Left ventricle myocardium inferior (tissue), 1 donor: ENCODE measurements at regions not wholly inside any gene's neighbourhood (a gene's known extent, or its start where the extent isn't known, plus 50 kb on each side); places are given as distances from the start of the nearest gene placed in this dataset.
"Not testable (repeated sequence)": the region's sequence is repeated elsewhere in the genome, so short reads cannot be mapped to it uniquely, and the experiment has no call there.

Source experiments
- DNase-seq: peaks from one replicate; pipeline ENCODE4 v3.0.0-alpha.2; 2020
- H3K27ac ChIP-seq: fragments of 200-600 bp; replicated peaks from 2 replicates; pipeline ENCODE4 v1.8.0; 2021
- H3K27me3 ChIP-seq: fragments of 200-600 bp; 2 replicates; pipeline ENCODE4 v1.8.0; 2021; ENCODE audit warnings: low read depth
- H3K36me3 ChIP-seq: fragments of 200-600 bp; 2 replicates; pipeline ENCODE4 v1.8.0; 2021
- H3K4me1 ChIP-seq: fragments of 200-600 bp; 2 replicates; pipeline ENCODE4 v1.8.0; 2021
- H3K4me3 ChIP-seq: fragments of 200-600 bp; 2 replicates; pipeline ENCODE4 v1.8.0; 2021; ENCODE audit warnings: mild to moderate bottlenecking, moderate library complexity
- H3K9me3 ChIP-seq: fragments of 200-600 bp; replicated peaks from 2 replicates; pipeline ENCODE4 v1.8.0; 2021
- intact Hi-C: fragments of 100-400 bp; cut with micrococcal nuclease; formaldehyde crosslinking; loops from one replicate; pipeline ENCODE4 v1.11.0; 2022
- TF ChIP-seq, protein P1 (sequence below): fragments of 200-600 bp; IDR thresholded peaks from 2 replicates; pipeline ENCODE4 v1.8.0; 2021; ENCODE audit warnings: antibody characterized with exemption, mild to moderate bottlenecking, borderline replicate concordance
- donor health status: DM: no; HTN: yes; CAD: no; lungs with severe emphysema.

GRCh38 chr2:144983107-144983506 is 463.2 kb upstream of the ZEB2 start:
- H3K27ac ChIP-seq: no peak overlapping the region
- no peak overlapping the region for H3K4me3 ChIP-seq
- H3K36me3 ChIP-seq: no peaks in the 10 kb centered on the region
- no peaks in the 10 kb centered on the region for H3K27me3 ChIP-seq
- TF ChIP-seq, protein P1, sequence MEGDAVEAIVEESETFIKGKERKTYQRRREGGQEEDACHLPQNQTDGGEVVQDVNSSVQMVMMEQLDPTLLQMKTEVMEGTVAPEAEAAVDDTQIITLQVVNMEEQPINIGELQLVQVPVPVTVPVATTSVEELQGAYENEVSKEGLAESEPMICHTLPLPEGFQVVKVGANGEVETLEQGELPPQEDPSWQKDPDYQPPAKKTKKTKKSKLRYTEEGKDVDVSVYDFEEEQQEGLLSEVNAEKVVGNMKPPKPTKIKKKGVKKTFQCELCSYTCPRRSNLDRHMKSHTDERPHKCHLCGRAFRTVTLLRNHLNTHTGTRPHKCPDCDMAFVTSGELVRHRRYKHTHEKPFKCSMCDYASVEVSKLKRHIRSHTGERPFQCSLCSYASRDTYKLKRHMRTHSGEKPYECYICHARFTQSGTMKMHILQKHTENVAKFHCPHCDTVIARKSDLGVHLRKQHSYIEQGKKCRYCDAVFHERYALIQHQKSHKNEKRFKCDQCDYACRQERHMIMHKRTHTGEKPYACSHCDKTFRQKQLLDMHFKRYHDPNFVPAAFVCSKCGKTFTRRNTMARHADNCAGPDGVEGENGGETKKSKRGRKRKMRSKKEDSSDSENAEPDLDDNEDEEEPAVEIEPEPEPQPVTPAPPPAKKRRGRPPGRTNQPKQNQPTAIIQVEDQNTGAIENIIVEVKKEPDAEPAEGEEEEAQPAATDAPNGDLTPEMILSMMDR: no peak
- no peak for DNase-seq
- no peaks in the 10 kb centered on the region for H3K4me1 ChIP-seq
- H3K9me3 ChIP-seq: peaks cover 18% of the 10 kb centered on the region
- intact Hi-C loops: no loop called here

GRCh38 chr2:144982481-144982880 is 462.6 kb upstream of the ZEB2 start:
- intact Hi-C loops: no loop called here
- H3K27me3 ChIP-seq: no peaks in the 10 kb centered on the region
- H3K9me3 ChIP-seq: peaks cover 18% of the 10 kb centered on the region
- no peaks in the 10 kb centered on the region for H3K4me1 ChIP-seq
- no peak overlapping the region for H3K27ac ChIP-seq
- TF ChIP-seq, protein P1: no peak
- H3K36me3 ChIP-seq: no peaks in the 10 kb centered on the region
- no peak for DNase-seq
- H3K4me3 ChIP-seq: no peak overlapping the region

GRCh38 chr2:144975881-144976280 is 456.0 kb upstream of the ZEB2 start:
- intact Hi-C loops: no loop called here
- Histone ChIP-seq H3K4me3 (no peak overlapping the region), H3K36me3 (no peaks in the 10 kb centered on the region), H3K4me1 (no peaks in the 10 kb centered on the region), H3K27ac (no peak overlapping the region), H3K9me3 (no peaks in the 10 kb centered on the region), H3K27me3 (no peaks in the 10 kb centered on the region)
- DNase-seq: no peak
- TF ChIP-seq, protein P1: no peak

DNA sequence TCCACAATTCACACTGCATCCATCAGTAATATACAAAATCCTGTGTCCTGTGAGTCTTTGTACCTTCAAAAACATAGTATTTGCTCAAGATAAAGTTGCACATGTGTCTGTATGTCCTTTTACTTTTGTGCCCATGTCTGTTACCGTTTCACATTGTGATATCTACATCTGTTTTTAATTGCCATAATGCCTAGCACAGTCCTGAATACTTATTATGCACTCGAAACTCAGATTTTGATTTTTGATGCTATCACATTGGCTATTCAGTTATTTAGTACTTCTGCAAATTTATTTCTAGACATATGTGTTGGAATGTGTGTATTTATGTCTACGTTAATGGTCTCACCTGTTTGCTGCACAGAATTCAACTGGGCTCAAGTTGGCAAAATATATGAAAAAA is 452.8 kb upstream of the ZEB2 start:
- Histone ChIP-seq H3K36me3 (no peaks in the 10 kb centered on the region), H3K27ac (no peak overlapping the region), H3K27me3 (no peaks in the 10 kb centered on the region), H3K4me3 (no peak overlapping the region), H3K4me1 (no peaks in the 10 kb centered on the region), H3K9me3 (peaks cover 14% of the 10 kb centered on the region)
- intact Hi-C loops: no loop called here
- TF ChIP-seq, protein P1: no peak
- no peak for DNase-seq

DNA sequence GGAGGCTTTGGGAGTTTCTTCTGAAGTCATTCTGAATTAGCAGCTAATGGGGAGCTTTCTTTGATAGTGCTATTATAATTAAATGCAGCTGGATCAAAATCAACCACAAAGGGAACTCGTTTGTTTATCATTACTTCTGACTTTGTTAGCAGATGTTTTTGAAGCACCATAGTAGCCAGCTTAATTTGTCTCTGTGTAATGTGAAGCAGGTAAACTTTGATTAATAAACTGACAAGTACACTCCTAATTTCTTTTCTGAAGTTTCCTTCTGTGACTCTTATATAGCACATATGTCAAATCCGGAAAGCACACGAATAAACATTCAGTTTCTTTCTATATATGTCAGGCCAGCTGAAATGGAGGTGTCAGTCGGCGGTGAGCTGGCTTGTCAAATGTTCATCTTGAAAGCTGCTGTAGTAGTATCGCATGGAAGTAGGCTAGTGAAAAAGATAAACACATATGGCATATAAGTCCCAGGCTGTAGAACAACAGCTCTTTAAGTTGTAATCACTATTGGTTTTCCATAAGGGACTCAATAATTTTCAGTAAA is 451.9 kb upstream of the ZEB2 start:
- TF ChIP-seq, protein P1: no peak
- Histone ChIP-seq H3K4me1 (no peaks in the 10 kb centered on the region), H3K27me3 (no peaks in the 10 kb centered on the region), H3K36me3 (no peaks in the 10 kb centered on the region), H3K9me3 (peaks cover 14% of the 10 kb centered on the region), H3K27ac (no peak overlapping the region), H3K4me3 (no peak overlapping the region)
- intact Hi-C loops: no loop called here
- DNase-seq: no peak

DNA sequence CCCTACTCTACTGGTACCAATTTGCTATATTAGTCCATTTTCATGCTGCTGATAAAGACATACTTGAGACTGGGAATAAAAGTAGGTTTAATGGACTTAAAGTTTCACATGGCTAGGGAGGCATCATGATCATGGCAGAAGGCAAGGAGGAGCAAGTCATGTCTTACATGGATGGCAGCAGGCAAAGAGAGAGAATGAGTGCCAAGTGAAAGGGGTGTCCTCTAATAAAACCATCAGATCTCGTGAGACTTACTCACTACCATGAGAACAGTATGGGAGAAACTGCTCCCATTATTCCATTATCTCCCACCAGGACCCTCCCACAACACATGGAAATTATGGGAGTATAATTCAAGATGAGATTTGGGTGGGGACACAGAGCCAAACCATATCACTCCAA is 450.5 kb upstream of the ZEB2 start:
- peaks cover 14% of the 10 kb centered on the region for H3K9me3 ChIP-seq
- DNase-seq, H3K27ac ChIP-seq, H3K4me3 ChIP-seq, H3K27me3 ChIP-seq, H3K4me1 ChIP-seq, intact Hi-C loops, H3K36me3 ChIP-seq: not testable (repeated sequence)

DNA sequence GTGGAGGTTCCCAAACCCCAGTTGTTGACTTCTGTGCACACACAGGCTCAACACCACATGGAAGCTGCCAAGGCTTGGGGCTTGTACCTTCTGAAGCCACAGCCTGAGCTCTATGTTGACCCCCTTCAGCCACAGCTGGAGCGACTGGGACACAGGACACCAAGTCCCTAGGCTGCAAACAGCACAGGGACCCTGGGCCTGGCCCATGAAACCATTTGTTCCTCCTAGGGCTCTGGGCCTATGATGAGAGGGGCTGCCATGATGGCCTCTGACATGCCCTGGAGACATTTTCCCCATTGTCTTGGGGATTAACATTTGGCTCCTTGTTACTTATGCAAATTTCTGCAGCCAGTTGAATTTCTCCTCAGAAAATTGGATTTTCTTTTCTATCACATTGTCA is 449.6 kb upstream of the ZEB2 start:
- H3K9me3 ChIP-seq: peaks cover 18% of the 10 kb centered on the region
- H3K27ac ChIP-seq, H3K36me3 ChIP-seq, intact Hi-C loops, H3K4me3 ChIP-seq, H3K4me1 ChIP-seq, DNase-seq, H3K27me3 ChIP-seq: not testable (repeated sequence)
